ENCODE measurements at regions not wholly inside any gene's neighbourhood (a gene's known extent, or its start where the extent isn't known, plus 50 kb on each side); places are given as distances from the start of the nearest gene placed in this dataset.

DNA sequence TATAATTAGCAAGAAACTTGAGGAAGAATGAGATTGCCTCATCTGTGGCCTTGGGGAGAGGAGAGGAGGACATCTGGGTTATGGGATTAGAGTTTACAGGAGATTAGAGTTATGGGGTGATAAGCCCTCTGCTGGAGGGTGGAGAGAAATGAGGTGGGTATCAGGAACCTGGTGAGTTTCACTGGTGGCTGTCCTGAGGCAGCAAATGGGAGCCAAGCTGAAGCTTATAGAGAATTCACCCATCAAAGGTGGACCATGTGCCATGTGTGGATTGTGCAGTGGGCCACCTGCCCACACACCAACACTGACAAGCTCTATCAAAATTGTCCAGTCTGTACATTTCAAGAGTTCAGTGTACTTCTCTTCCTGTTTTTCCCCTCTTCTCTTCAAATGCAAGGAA lies 135.3 kb downstream of the AEBP2 start:
- H3K27me3 ChIP-seq (ENCODE audit: control insufficient read depth, insufficient read depth, low read length): no peaks in the 10 kb centered on the region
- TF ChIP-seq, protein P1, sequence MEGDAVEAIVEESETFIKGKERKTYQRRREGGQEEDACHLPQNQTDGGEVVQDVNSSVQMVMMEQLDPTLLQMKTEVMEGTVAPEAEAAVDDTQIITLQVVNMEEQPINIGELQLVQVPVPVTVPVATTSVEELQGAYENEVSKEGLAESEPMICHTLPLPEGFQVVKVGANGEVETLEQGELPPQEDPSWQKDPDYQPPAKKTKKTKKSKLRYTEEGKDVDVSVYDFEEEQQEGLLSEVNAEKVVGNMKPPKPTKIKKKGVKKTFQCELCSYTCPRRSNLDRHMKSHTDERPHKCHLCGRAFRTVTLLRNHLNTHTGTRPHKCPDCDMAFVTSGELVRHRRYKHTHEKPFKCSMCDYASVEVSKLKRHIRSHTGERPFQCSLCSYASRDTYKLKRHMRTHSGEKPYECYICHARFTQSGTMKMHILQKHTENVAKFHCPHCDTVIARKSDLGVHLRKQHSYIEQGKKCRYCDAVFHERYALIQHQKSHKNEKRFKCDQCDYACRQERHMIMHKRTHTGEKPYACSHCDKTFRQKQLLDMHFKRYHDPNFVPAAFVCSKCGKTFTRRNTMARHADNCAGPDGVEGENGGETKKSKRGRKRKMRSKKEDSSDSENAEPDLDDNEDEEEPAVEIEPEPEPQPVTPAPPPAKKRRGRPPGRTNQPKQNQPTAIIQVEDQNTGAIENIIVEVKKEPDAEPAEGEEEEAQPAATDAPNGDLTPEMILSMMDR (IDR thresholded peaks at IDR 0.05): peak; percentile 22
- TF ChIP-seq POLR2AphosphoS5 (IDR thresholded peaks at IDR 0.05; ENCODE audit: low read depth, low read length): no peak
- no peaks in the 10 kb centered on the region for H3K4me1 ChIP-seq (ENCODE audit: control insufficient read depth, insufficient read depth, low read length)
- H3K4me3 ChIP-seq (ENCODE audit: low read depth in 2 of 2, low read length in 2 of 2): no peak overlapping the region
- ChIA-PET POLR2A (no interaction called here), CTCF (interaction anchor here (0.7 kb wide), 1 partner anchor 212 kb away, joined by 7 read pairs; no protein-coding TSS in a partner anchor)
- no peaks in the 10 kb centered on the region for H3K9me3 ChIP-seq (ENCODE audit: control insufficient read depth, insufficient read depth, low read depth, low read length)
- in situ Hi-C loops (cut with HindIII; ENCODE audit: low pct_unique_long_range_greater_than_20kb, low sequenced_read_pairs) (no loop called here), intact Hi-C loops (cut with micrococcal nuclease; ENCODE audit: unreplicated experiment) (no loop called here)
- ATAC-seq: no peak
- DNase-seq (ENCODE audit: low read depth, low spot score): no peak
- no peaks in the 10 kb centered on the region for H3K36me3 ChIP-seq (ENCODE audit: control insufficient read depth, insufficient read depth, low read length)
- BruUV-seq (replicated peaks): no TSS peak
- H3K27ac ChIP-seq (ENCODE audit: low read length): no peak overlapping the region

DNA sequence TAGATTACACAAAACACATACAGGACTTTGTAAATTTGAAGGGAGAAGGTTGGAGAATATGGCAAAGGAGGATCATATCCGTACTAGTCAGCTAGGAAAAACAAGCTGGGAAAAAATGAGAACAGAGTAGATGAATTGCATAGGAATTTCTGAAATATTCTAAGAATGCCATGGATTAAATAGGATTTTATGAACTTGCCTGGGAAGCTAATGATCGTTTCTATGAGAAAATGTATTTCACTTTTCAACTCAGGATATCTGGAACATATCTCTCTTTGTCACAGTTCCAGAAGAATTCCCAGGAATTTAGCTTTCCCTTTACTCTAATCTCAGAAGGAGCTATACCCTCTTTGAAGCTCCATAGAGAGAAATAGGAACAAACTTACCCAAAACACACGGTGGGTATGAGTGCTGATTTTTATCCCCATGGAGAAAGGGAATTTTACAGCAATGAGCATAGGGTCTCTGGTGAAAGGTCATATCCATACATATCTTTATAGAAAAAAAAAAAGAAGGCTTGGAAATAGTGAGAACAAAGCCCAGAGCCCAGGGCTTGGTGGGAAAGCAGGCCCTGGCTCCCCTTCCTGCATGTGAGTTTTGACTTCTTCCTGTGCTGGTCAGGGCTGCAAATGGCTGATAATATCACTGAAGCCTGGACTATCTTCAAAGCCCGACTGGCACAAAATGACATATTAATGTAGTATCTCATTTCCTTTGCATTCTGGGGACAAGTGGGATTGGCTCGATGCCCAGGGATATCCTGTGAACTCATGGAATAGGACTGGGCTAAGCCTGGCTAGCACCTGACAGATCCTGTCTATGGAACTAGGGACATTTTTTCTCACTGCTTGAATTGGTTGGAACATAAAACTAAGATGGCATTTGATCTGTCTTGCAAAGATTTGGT lies 136.3 kb downstream of the AEBP2 start:
- intact Hi-C loops (cut with micrococcal nuclease; ENCODE audit: unreplicated experiment) (no loop called here), in situ Hi-C loops (cut with HindIII; ENCODE audit: low pct_unique_long_range_greater_than_20kb, low sequenced_read_pairs) (no loop called here)
- no peak overlapping the region for H3K27ac ChIP-seq (ENCODE audit: low read length)
- no peaks in the 10 kb centered on the region for H3K9me3 ChIP-seq (ENCODE audit: control insufficient read depth, insufficient read depth, low read depth, low read length)
- ChIA-PET CTCF (no interaction called here), POLR2A (interaction anchor here (0.6 kb wide), 1 partner anchor 483 kb away, joined by 3 read pairs; no protein-coding TSS in a partner anchor)
- H3K4me3 ChIP-seq (ENCODE audit: low read depth in 2 of 2, low read length in 2 of 2): no peak overlapping the region
- no peaks in the 10 kb centered on the region for H3K4me1 ChIP-seq (ENCODE audit: control insufficient read depth, insufficient read depth, low read length)
- H3K27me3 ChIP-seq (ENCODE audit: control insufficient read depth, insufficient read depth, low read length): no peaks in the 10 kb centered on the region
- DNase-seq (ENCODE audit: low read depth, low spot score) (no peak), ATAC-seq (no peak)
- no TSS peak for BruUV-seq (replicated peaks)
- TF ChIP-seq, protein P1 (IDR thresholded peaks at IDR 0.05): no peak
- TF ChIP-seq, protein P2, sequence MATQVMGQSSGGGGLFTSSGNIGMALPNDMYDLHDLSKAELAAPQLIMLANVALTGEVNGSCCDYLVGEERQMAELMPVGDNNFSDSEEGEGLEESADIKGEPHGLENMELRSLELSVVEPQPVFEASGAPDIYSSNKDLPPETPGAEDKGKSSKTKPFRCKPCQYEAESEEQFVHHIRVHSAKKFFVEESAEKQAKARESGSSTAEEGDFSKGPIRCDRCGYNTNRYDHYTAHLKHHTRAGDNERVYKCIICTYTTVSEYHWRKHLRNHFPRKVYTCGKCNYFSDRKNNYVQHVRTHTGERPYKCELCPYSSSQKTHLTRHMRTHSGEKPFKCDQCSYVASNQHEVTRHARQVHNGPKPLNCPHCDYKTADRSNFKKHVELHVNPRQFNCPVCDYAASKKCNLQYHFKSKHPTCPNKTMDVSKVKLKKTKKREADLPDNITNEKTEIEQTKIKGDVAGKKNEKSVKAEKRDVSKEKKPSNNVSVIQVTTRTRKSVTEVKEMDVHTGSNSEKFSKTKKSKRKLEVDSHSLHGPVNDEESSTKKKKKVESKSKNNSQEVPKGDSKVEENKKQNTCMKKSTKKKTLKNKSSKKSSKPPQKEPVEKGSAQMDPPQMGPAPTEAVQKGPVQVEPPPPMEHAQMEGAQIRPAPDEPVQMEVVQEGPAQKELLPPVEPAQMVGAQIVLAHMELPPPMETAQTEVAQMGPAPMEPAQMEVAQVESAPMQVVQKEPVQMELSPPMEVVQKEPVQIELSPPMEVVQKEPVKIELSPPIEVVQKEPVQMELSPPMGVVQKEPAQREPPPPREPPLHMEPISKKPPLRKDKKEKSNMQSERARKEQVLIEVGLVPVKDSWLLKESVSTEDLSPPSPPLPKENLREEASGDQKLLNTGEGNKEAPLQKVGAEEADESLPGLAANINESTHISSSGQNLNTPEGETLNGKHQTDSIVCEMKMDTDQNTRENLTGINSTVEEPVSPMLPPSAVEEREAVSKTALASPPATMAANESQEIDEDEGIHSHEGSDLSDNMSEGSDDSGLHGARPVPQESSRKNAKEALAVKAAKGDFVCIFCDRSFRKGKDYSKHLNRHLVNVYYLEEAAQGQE (IDR thresholded peaks at IDR 0.05; ENCODE audit: insufficient read depth in 1 of 2, low read depth in 2 of 2, low read length in 1 of 2): no peak
- TF ChIP-seq POLR2AphosphoS5 (IDR thresholded peaks at IDR 0.05; ENCODE audit: low read depth, low read length) (no peak), SIN3A (IDR thresholded peaks at IDR 0.05; ENCODE audit: borderline replicate concordance, insufficient read depth, low read depth, low read length) (no peak), TCF7L2 (IDR thresholded peaks at IDR 0.05; ENCODE audit: low read depth, low read length) (no peak)
- no peaks in the 10 kb centered on the region for H3K36me3 ChIP-seq (ENCODE audit: control insufficient read depth, insufficient read depth, low read length)
